CD4-positive, alpha-beta T cell (primary cell): ENCODE measurements at regions not wholly inside any gene's neighbourhood (a gene's known extent, or its start where the extent isn't known, plus 50 kb on each side); places are given as distances from the start of the nearest gene placed in this dataset.

ENCODE experiments used
- ATAC-seq: fragments of 200-7000 bp; cut with Tn5 transposase; one replicate; pipeline ENCODE4 v1.10.0; 2022; ENCODE audit warnings: mild to moderate bottlenecking; ENCODE audit not compliant: poor library complexity
- CTCF ChIA-PET: fragments of 350-600 bp; sonication (Branson Sonifier 250); formaldehyde crosslinking; loops from one replicate; lab custom pipeline; 2021; ENCODE audit warnings: antibody characterized with exemption, inconsistent platforms; lab: Charles Lee
- POLR2A ChIA-PET: fragments of 350-600 bp; sonication (Branson Sonifier 250); formaldehyde crosslinking; loops from one replicate; lab custom pipeline; 2021; ENCODE audit warnings: antibody characterized with exemption, inconsistent platforms; lab: Charles Lee
- DNase-seq, 14 experiments: peaks; one replicate each; pipeline ENCODE4 v3.0.0-alpha.2; 2013 to 2020; ENCODE audit warnings: mixed read lengths in 2 of 14
- H3K27ac ChIP-seq, 2 donors: one replicate each; pipeline versions ENCODE4 v1.5.1 to v1.7.0; 2013; ENCODE audit warnings: low read length in 2 of 2, low read depth in 1 of 2, mild to moderate bottlenecking in 1 of 2
- H3K27me3 ChIP-seq, 2 experiments: 1 replicate in 1 of 2; 2 replicates in 1 of 2; pipeline versions ENCODE4 v1.6.1 to v1.7.0; 2013; ENCODE audit warnings: low read length in 2 of 2, control low read depth in 1 of 2, mild to moderate bottlenecking in 1 of 2, moderate library complexity in 1 of 2; ENCODE audit not compliant: insufficient read depth in 2 of 2, control insufficient read depth in 1 of 2
- H3K36me3 ChIP-seq: one replicate; pipeline ENCODE4 v1.6.1; 2013; ENCODE audit warnings: low read length, control low read depth; ENCODE audit not compliant: insufficient read depth
- H3K4me1 ChIP-seq: one replicate; pipeline ENCODE4 v1.6.1; 2013; ENCODE audit warnings: low read length, control low read depth; ENCODE audit not compliant: insufficient read depth
- H3K4me3 ChIP-seq: one replicate; pipeline ENCODE4 v1.5.1; 2013; ENCODE audit warnings: mild to moderate bottlenecking, low read length, moderate library complexity
- H3K9me3 ChIP-seq, 2 experiments: 1 replicate in 1 of 2; 2 replicates in 1 of 2; pipeline versions ENCODE4 v1.6.1 to v1.7.0; 2013; ENCODE audit warnings: low read length in 2 of 2, mild to moderate bottlenecking in 2 of 2, control low read depth in 1 of 2, moderate library complexity in 1 of 2; ENCODE audit not compliant: control insufficient read depth in 1 of 2, insufficient read depth in 1 of 2
- H3K27ac Mint-ChIP-seq: one replicate; pipeline ENCODE4 v1.8.0; 2020; ENCODE audit warnings: mixed read lengths
- H3K27me3 Mint-ChIP-seq: one replicate; pipeline ENCODE4 v1.8.0; 2021; ENCODE audit warnings: mixed read lengths
- H3K36me3 Mint-ChIP-seq: one replicate; pipeline ENCODE4 v1.8.0; 2021; ENCODE audit warnings: low read depth, mixed read lengths
- H3K4me1 Mint-ChIP-seq: one replicate; pipeline ENCODE4 v1.8.0; 2021; ENCODE audit warnings: low read depth, mixed read lengths
- H3K4me3 Mint-ChIP-seq: one replicate; pipeline ENCODE4 v1.8.0; 2020; ENCODE audit warnings: mild to moderate bottlenecking, mixed read lengths
- H3K9me3 Mint-ChIP-seq: one replicate; pipeline ENCODE4 v1.8.0; 2020; ENCODE audit warnings: mixed read lengths
- CTCF ChIP-seq: fragments of 200-600 bp; IDR thresholded peaks from one replicate; pipeline ENCODE4 v1.8.0; 2022; ENCODE audit warnings: antibody characterized with exemption, mild to moderate bottlenecking
- intact Hi-C, 2 experiments: fragments of 100-400 bp; cut with DNase I in 1 of 2; cut with micrococcal nuclease in 1 of 2; formaldehyde crosslinking; loops; one replicate each; pipeline versions ENCODE4 v1.15.1 to v1.9.0; 2023 to 2025; cut with DNase I, micrococcal nuclease

- H3K9me3 Mint-ChIP-seq, result peaks cover 3% of the 10 kb centered on the region
- Histone ChIP-seq H3K27ac (no peak overlapping the region), H3K36me3 (no peaks in the 10 kb centered on the region), H3K4me3 (no peak overlapping the region), H3K4me1 (peaks cover 12% of the 10 kb centered on the region), H3K27me3 (no peaks in the 10 kb centered on the region), H3K9me3 (peaks cover 4 to 11% of the 10 kb centered on the region in 2 experiments)
- DNase-seq, result no peak
- ChIA-PET CTCF (no interaction called here), POLR2A (no interaction called here)
- H3K27me3 Mint-ChIP-seq, result peaks cover 10% of the 10 kb centered on the region
- intact Hi-C loops, result no loop called here
- H3K36me3 Mint-ChIP-seq, result no peaks in the 10 kb centered on the region
- no peak for TF ChIP-seq CTCF
- ATAC-seq, result no peak
- H3K4me1 Mint-ChIP-seq, result peaks cover 16% of the 10 kb centered on the region
- H3K4me3 Mint-ChIP-seq, result no peak overlapping the region
- no peak overlapping the region for H3K27ac Mint-ChIP-seq
Observed at GRCh38 chr16:79367822-79368221, 232.7 kb downstream of the MAF start.

- POLR2A ChIA-PET, result no interaction called here
- no peaks in the 10 kb centered on the region for H3K36me3 Mint-ChIP-seq
- H3K27me3 Mint-ChIP-seq, result peaks cover 10% of the 10 kb centered on the region
- H3K9me3 Mint-ChIP-seq, result peaks cover 3% of the 10 kb centered on the region
- intact Hi-C loops, result no loop called here
- H3K27me3 ChIP-seq, result no peaks in the 10 kb centered on the region
- no peak overlapping the region for H3K4me3 Mint-ChIP-seq
- H3K4me3 ChIP-seq, result no peak overlapping the region
- TF ChIP-seq CTCF, result no peak
- H3K9me3 ChIP-seq, result peaks cover 4 to 7% of the 10 kb centered on the region in 2 experiments
- ATAC-seq (no peak), DNase-seq (no peak)
- peaks cover 25% of the 10 kb centered on the region for H3K4me1 Mint-ChIP-seq
- H3K27ac ChIP-seq, result no peak overlapping the region
- H3K36me3 ChIP-seq, result no peaks in the 10 kb centered on the region
- CTCF ChIA-PET, result no interaction called here
- no peak overlapping the region for H3K27ac Mint-ChIP-seq
- H3K4me1 ChIP-seq, result peaks cover 12% of the 10 kb centered on the region
Observed at GRCh38 chr16:79366635-79367034, 233.9 kb downstream of the MAF start.

- peaks cover 3% of the 10 kb centered on the region for H3K9me3 Mint-ChIP-seq
- no peak for ATAC-seq
- no peak overlapping the region for H3K27ac Mint-ChIP-seq
- H3K36me3 ChIP-seq, result no peaks in the 10 kb centered on the region
- no peaks in the 10 kb centered on the region for H3K9me3 ChIP-seq
- H3K4me1 Mint-ChIP-seq, result peaks cover 23% of the 10 kb centered on the region
- no peaks in the 10 kb centered on the region for H3K36me3 Mint-ChIP-seq
- peaks cover 10% of the 10 kb centered on the region for H3K27me3 Mint-ChIP-seq
- DNase-seq, result no peak
- no peak overlapping the region for H3K4me3 Mint-ChIP-seq
- no peak for TF ChIP-seq CTCF
- ChIA-PET CTCF (no interaction called here), POLR2A (no interaction called here)
- H3K4me3 ChIP-seq, result no peak overlapping the region
- intact Hi-C loops, result no loop called here
- H3K27ac ChIP-seq, result no peak overlapping the region
- peaks cover 5% of the 10 kb centered on the region for H3K4me1 ChIP-seq
- no peaks in the 10 kb centered on the region for H3K27me3 ChIP-seq
Observed at GRCh38 chr16:79365702-79366101, 234.8 kb downstream of the MAF start.
